K562 (cell line): ENCODE measurements at regions not wholly inside any gene's neighbourhood (a gene's known extent, or its start where the extent isn't known, plus 50 kb on each side); places are given as distances from the start of the nearest gene placed in this dataset.

Experiments
- ARID4B ChIP-seq: sonication (generic); formaldehyde crosslinking; IDR thresholded peaks from 2 replicates; pipeline ENCODE4 v1.8.0; 2022; ENCODE audit warnings: mild to moderate bottlenecking, missing genetic modification reagents
- CSDE1 ChIP-seq, 2 experiments: fragments of 450-650 bp; IDR thresholded peaks; 2 replicates each; pipeline ENCODE4 v1.6.1; 2016; ENCODE audit warnings: mild to moderate bottlenecking in 1 of 2
- DDX20 ChIP-seq: fragments of 450-650 bp; IDR thresholded peaks from 2 replicates; pipeline ENCODE4 v1.6.1; 2016; ENCODE audit warnings: missing genetic modification characterization, low read depth, mild to moderate bottlenecking, missing compliant biosample characterization, moderate library complexity
- HEY1 ChIP-seq: fragments of 250-450 bp; sonication (Bioruptor Pico); IDR thresholded peaks from 2 replicates; pipeline ENCODE4 v1.5.0; 2020; ENCODE audit warnings: mild to moderate bottlenecking, moderate library complexity, borderline replicate concordance
- HMG20A ChIP-seq: fragments of 450-650 bp; formaldehyde crosslinking; conservative IDR thresholded peaks from 2 replicates; pipeline ENCODE4 v1.4.0; 2020; ENCODE audit warnings: mild to moderate bottlenecking, mixed read lengths
- RREB1 ChIP-seq: fragments of 250-450 bp; sonication (Bioruptor Pico); IDR thresholded peaks from 2 replicates; pipeline ENCODE4 v1.4.0; 2020
- SREBF1 ChIP-seq: fragments of 150-350 bp; IDR thresholded peaks from 2 replicates; pipeline ENCODE4 v1.6.1; 2014; ENCODE audit warnings: antibody characterized with exemption, low read depth, low read length, borderline replicate concordance
- ZNF224 ChIP-seq: sonication (generic); formaldehyde crosslinking; IDR thresholded peaks from 2 replicates; pipeline ENCODE4 v1.8.0; 2022; ENCODE audit warnings: mild to moderate bottlenecking, missing genetic modification reagents
- TF ChIP-seq, protein P1 (sequence below): fragments of 250-450 bp; sonication (Bioruptor Pico); IDR thresholded peaks from 2 replicates; pipeline ENCODE4 v1.4.0; 2020
- TF ChIP-seq, protein P2 (sequence below): fragments of 250-450 bp; sonication (Bioruptor Pico); IDR thresholded peaks from 2 replicates; pipeline ENCODE4 v1.5.0; 2020; ENCODE audit warnings: mild to moderate bottlenecking

DNA sequence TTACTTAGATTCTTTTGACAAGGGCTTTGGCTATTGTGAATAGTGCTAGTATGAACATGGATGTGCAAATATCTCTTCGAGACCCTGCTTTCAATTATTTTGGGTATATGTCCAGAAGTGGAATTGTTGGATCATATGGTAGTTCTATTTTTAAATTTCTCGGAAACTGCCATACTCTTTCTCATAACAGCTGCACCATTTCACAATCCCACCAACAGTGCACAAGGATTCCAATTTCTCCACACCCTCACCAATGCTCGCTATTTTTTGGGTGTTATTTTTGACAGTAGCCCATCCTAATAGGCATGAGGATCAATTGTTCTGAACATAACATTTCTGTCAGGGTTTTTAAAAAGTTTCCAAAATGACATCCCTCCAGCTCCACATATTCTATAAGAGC, 69.2 kb upstream of the ESR1 start (continued):
- TF ChIP-seq ARID4B (CRISPR knock-in tag): no peak
- TF ChIP-seq RREB1: no peak
- TF ChIP-seq, protein P1, sequence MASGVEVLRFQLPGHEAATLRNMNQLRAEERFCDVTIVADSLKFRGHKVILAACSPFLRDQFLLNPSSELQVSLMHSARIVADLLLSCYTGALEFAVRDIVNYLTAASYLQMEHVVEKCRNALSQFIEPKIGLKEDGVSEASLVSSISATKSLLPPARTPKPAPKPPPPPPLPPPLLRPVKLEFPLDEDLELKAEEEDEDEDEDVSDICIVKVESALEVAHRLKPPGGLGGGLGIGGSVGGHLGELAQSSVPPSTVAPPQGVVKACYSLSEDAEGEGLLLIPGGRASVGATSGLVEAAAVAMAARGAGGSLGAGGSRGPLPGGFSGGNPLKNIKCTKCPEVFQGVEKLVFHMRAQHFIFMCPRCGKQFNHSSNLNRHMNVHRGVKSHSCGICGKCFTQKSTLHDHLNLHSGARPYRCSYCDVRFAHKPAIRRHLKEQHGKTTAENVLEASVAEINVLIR (CRISPR knock-in tag): no peak
- TF ChIP-seq, protein P2, sequence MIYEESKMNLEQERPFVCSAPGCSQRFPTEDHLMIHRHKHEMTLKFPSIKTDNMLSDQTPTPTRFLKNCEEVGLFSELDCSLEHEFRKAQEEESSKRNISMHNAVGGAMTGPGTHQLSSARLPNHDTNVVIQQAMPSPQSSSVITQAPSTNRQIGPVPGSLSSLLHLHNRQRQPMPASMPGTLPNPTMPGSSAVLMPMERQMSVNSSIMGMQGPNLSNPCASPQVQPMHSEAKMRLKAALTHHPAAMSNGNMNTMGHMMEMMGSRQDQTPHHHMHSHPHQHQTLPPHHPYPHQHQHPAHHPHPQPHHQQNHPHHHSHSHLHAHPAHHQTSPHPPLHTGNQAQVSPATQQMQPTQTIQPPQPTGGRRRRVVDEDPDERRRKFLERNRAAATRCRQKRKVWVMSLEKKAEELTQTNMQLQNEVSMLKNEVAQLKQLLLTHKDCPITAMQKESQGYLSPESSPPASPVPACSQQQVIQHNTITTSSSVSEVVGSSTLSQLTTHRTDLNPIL: no peak
- no peak for TF ChIP-seq DDX20 (tag)
- TF ChIP-seq HMG20A: no peak
- TF ChIP-seq SREBF1: no peak
- TF ChIP-seq ZNF224 (CRISPR knock-in tag): no peak
- no peak for TF ChIP-seq CSDE1 (IDR thresholded peaks at IDR 0.05)
- no peak for TF ChIP-seq HEY1
